Effector memory CD4-positive, alpha-beta T cell (primary cell): ENCODE measurements at regions not wholly inside any gene's neighbourhood (a gene's known extent, or its start where the extent isn't known, plus 50 kb on each side); places are given as distances from the start of the nearest gene placed in this dataset.

Experiments used
- DNase-seq, 3 donors: peaks; one replicate each; pipeline ENCODE4 v3.0.0-alpha.2; 2020
- H3K27ac ChIP-seq: 2 replicates; pipeline ENCODE4 v1.7.0; 2013; ENCODE audit warnings: mild to moderate bottlenecking, low read length, moderate library complexity; ENCODE audit not compliant: insufficient read depth, poor library complexity, severe bottlenecking
- H3K27me3 ChIP-seq: replicated peaks from 2 replicates; pipeline ENCODE4 v1.7.0; 2013; ENCODE audit warnings: mild to moderate bottlenecking, low read length; ENCODE audit not compliant: insufficient read depth, control insufficient read depth, poor library complexity, severe bottlenecking
- H3K36me3 ChIP-seq: 2 replicates; pipeline ENCODE4 v1.7.0; 2013; ENCODE audit warnings: mild to moderate bottlenecking, low read length, moderate library complexity; ENCODE audit not compliant: control insufficient read depth, insufficient read depth
- H3K4me1 ChIP-seq: 2 replicates; pipeline ENCODE4 v1.7.0; 2013; ENCODE audit warnings: low read length, mild to moderate bottlenecking; ENCODE audit not compliant: control insufficient read depth, insufficient read depth, poor library complexity, severe bottlenecking
- H3K4me3 ChIP-seq: 2 replicates; pipeline ENCODE4 v1.7.0; 2013; ENCODE audit warnings: low read length, low read depth, mild to moderate bottlenecking; ENCODE audit not compliant: insufficient read depth, poor library complexity, severe bottlenecking
- H3K9me3 ChIP-seq: 2 replicates; pipeline ENCODE4 v1.7.0; 2013; ENCODE audit warnings: mild to moderate bottlenecking, low read length, moderate library complexity; ENCODE audit not compliant: control insufficient read depth

DNA sequence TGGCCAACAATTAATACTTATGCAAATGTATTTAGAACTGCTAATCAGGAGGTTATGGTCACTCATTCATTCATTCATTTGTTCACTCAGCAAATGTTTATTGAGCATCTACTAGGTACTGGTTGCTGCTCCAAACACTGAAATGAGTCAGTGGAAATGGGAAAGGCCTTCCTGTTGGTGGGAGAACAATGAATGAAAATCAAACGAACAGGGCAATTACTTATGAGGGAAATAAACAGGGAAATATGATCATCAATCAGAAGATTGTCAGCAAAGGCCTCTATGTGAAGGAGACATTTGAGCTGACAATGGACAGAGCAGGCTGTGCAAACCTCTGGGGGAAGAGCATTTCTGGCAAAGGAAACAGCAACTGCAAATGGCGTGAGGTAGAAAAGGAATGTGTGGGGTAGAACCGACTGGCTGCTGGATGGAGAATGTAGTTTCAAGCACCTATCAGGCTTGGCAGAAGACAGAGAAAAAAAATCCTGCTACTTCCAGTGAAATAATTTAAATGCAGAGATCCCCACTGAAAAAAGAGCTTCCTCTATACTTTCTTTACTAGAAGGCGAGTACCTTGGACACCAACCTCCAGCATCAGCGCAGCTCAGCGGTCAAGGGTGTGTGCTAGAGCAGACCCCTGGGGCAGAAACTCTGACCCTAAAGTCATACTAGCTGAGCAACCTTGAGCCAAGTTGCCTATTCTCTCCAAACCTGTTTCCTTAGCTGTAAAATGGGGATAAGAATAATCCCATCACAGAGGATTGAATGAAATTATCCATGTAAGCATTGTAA, 108.8 kb upstream of the EEPD1 start:
- H3K9me3 ChIP-seq: no peaks in the 10 kb centered on the region
- H3K27ac ChIP-seq: no peak overlapping the region
- H3K27me3 ChIP-seq: no peaks in the 10 kb centered on the region
- H3K36me3 ChIP-seq: no peaks in the 10 kb centered on the region
- no peak overlapping the region for H3K4me3 ChIP-seq
- no peaks in the 10 kb centered on the region for H3K4me1 ChIP-seq
- no peak for DNase-seq

- Histone ChIP-seq H3K27me3 (no peaks in the 10 kb centered on the region), H3K4me3 (no peak overlapping the region), H3K36me3 (no peaks in the 10 kb centered on the region), H3K9me3 (no peaks in the 10 kb centered on the region), H3K27ac (no peak overlapping the region), H3K4me1 (no peaks in the 10 kb centered on the region)
- DNase-seq: no peak
Observed at GRCh38 chr7:36045326-36045725, 107.7 kb upstream of the EEPD1 start.

GRCh38 chr7:36045830-36046341, 107.2 kb upstream of the EEPD1 start:
- Histone ChIP-seq H3K4me1 (no peaks in the 10 kb centered on the region), H3K27ac (no peak overlapping the region), H3K27me3 (no peaks in the 10 kb centered on the region), H3K36me3 (no peaks in the 10 kb centered on the region), H3K4me3 (no peak overlapping the region), H3K9me3 (no peaks in the 10 kb centered on the region)
- DNase-seq: no peak

DNA sequence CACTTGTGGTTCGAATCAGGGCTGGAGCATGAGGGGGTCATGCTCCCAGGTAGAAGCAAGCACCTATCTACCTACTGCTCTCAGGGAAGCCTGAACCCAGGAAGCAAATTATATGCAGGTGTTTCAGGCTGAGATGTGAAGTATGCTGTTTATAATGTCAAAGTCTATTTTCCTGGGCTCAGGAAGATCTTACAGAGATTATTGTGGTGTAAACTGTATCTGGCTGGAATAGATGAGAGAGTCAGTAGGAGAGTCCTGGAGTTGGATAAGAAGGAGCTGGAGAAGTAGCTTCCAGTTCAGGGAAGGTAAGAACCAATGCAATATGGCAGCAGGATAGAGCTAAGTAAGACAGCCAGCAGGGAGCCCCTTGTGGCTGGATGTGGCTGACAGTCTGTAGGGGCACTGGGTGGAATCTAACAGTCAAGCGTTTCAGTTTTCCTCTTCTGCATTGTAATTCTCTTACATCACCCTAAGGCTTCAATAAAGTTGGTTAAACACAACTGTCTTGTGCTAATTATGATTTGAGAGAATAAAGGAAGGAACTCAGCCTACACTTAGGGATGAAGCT, 105.9 kb upstream of the EEPD1 start:
- no peaks in the 10 kb centered on the region for H3K4me1 ChIP-seq
- no peaks in the 10 kb centered on the region for H3K36me3 ChIP-seq
- no peaks in the 10 kb centered on the region for H3K27me3 ChIP-seq
- DNase-seq: no peak
- no peaks in the 10 kb centered on the region for H3K9me3 ChIP-seq
- H3K4me3 ChIP-seq: no peak overlapping the region
- H3K27ac ChIP-seq: no peak overlapping the region

DNA sequence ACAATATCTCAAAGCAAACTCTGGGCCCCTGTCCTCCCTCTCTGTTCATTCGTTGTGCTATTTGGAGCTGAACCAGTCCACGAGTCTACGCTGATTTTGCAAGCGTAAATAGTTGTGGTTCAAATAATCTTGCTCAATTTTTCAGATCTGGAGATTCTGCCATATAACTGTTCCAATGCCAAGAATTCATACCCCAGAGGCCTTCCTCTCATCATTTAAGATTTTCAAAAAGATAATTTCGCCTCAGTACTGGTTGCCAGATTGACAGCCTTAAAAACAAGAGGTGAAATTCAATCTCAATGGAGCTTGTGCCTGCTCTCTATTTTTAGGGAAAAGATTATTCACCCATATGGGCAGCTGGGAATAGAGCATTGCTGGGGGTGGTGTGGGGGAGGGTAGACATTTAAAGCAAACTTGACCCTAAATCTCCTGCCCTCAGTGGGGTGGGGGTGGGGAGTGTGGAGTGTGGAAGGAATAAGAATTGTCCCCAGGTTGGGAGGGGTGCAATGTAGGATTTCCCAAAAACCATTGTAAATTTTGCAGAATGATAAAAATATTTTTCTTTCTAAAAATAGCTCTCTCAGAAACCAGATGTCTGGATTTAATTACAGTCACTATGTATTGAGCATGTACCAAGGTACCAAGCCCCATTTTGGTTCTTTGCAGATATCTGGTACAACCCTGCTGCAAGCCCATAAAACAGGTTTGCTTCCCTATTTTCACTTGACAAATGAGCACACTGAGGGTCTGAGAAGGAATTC, 104.7 kb upstream of the EEPD1 start:
- DNase-seq: no peak
- no peaks in the 10 kb centered on the region for H3K27me3 ChIP-seq
- H3K36me3 ChIP-seq: no peaks in the 10 kb centered on the region
- H3K4me1 ChIP-seq: no peaks in the 10 kb centered on the region
- no peaks in the 10 kb centered on the region for H3K9me3 ChIP-seq
- H3K27ac ChIP-seq: no peak overlapping the region
- H3K4me3 ChIP-seq: no peak overlapping the region

DNA sequence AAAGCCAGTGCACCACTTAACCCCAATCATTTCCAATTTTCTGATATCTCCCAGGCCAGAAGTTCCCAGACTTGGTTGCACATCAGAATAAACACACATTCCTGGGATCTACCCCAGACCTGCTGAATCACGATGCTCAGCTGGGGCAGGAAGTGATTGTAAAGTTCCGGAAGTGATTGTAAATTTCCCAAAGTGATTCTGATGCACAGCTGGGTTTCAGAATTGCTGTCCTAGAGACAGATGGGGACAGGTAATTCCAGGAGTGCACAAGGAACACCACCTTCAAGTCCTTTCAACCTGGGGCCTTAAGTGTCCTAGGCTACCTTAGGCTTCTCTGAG, 104.2 kb upstream of the EEPD1 start:
- Histone ChIP-seq H3K4me1 (no peaks in the 10 kb centered on the region), H3K4me3 (no peak overlapping the region), H3K36me3 (no peaks in the 10 kb centered on the region), H3K27ac (no peak overlapping the region), H3K27me3 (no peaks in the 10 kb centered on the region), H3K9me3 (no peaks in the 10 kb centered on the region)
- DNase-seq: no peak

- DNase-seq: no peak
- Histone ChIP-seq H3K4me3 (no peak overlapping the region), H3K27me3 (no peaks in the 10 kb centered on the region), H3K4me1 (no peaks in the 10 kb centered on the region), H3K27ac (no peak overlapping the region), H3K36me3 (no peaks in the 10 kb centered on the region), H3K9me3 (no peaks in the 10 kb centered on the region)
Observed at GRCh38 chr7:36051501-36051900, 101.6 kb upstream of the EEPD1 start.

DNA sequence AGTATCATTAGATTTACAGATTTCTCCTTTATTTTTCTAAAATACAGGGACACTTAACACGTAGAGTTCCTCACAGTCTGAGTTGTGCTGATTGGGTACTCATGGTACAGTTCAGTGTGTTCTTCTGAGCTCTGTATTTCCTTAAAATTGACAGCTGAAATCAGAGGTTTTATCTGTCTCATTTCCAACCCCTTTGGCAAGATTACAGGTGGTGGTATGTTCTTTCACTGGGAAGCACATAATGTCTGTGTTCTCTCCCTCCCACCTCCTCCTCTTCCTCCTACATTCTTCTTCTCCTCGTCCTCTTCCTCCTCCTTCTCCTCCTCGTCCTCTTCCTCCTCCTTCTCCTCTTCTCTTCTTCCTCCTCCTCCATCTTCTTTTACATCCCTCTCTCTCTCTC, 99.5 kb upstream of the EEPD1 start:
- Histone ChIP-seq H3K36me3 (no peaks in the 10 kb centered on the region), H3K27ac (no peak overlapping the region), H3K4me3 (no peak overlapping the region), H3K4me1 (no peaks in the 10 kb centered on the region), H3K9me3 (no peaks in the 10 kb centered on the region), H3K27me3 (no peaks in the 10 kb centered on the region)
- DNase-seq: no peak

DNA sequence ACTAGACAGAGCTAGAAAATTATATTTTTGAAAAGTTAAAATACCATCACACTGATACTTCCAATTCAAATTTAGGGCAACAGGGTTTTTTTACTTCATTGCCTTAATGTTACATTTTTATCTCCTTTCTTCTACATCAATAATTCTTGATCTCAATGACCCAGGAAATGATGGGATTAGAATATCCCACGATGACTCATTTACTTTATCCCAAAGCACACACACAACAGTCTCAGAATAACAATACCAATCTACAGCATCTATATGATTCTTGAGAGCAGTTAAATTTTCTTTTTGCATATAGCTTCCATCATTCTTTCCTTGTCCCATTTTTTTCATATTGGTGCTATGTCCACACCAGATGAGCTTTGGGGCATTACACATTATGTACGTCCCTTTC, 98.4 kb upstream of the EEPD1 start:
- no peak for DNase-seq

GRCh38 chr7:36055207-36055606, 97.8 kb upstream of the EEPD1 start:
- Histone ChIP-seq H3K27ac (no peak overlapping the region), H3K4me1 (no peaks in the 10 kb centered on the region), H3K9me3 (no peaks in the 10 kb centered on the region), H3K4me3 (no peak overlapping the region), H3K27me3 (no peaks in the 10 kb centered on the region), H3K36me3 (no peaks in the 10 kb centered on the region)
- no peak for DNase-seq

More for the DNA sequence above, 98.4 kb upstream of the EEPD1 start:
- Histone ChIP-seq H3K4me3 (no peak overlapping the region), H3K4me1 (no peaks in the 10 kb centered on the region), H3K9me3 (no peaks in the 10 kb centered on the region), H3K36me3 (no peaks in the 10 kb centered on the region), H3K27ac (no peak overlapping the region), H3K27me3 (no peaks in the 10 kb centered on the region)
